Activated naive CD8-positive, alpha-beta T cell treated with anti-CD3 and anti-CD28 coated beads, Interleukin-2, amount 10 ng/mL, durations not matched to agents 7 days and 5 days (primary cell): ENCODE measurements at regions not wholly inside any gene's neighbourhood (a gene's known extent, or its start where the extent isn't known, plus 50 kb on each side); places are given as distances from the start of the nearest gene placed in this dataset.
"Not testable (repeated sequence)": the region's sequence is repeated elsewhere in the genome, so short reads cannot be mapped to it uniquely, and the experiment has no call there.

ENCODE experiments used
- ATAC-seq: fragments of 150-1000 bp; cut with Tn5 transposase; one replicate; pipeline ENCODE4 v1.10.0; 2021; ENCODE audit warnings: low read depth, moderate library complexity
- POLR2A ChIA-PET: fragments of 350-600 bp; sonication (Branson Sonifier 250); formaldehyde crosslinking; loops from one replicate; lab custom pipeline; 2021; ENCODE audit warnings: antibody characterized with exemption; lab: Charles Lee
- DNase-seq: peaks from one replicate; pipeline ENCODE4 v3.0.0; 2021
- H3K27ac Mint-ChIP-seq: one replicate; pipeline ENCODE4 v1.8.0; 2022; ENCODE audit warnings: mild to moderate bottlenecking, mixed read lengths
- H3K27me3 Mint-ChIP-seq: one replicate; pipeline ENCODE4 v1.8.0; 2022; ENCODE audit warnings: mild to moderate bottlenecking, moderate library complexity, mixed read lengths
- H3K36me3 Mint-ChIP-seq: one replicate; pipeline ENCODE4 v1.8.0; 2021; ENCODE audit warnings: mild to moderate bottlenecking, mixed read lengths
- H3K4me1 Mint-ChIP-seq: one replicate; pipeline ENCODE4 v1.8.0; 2021; ENCODE audit warnings: mixed read lengths
- H3K4me3 Mint-ChIP-seq: one replicate; pipeline ENCODE4 v1.8.0; 2022; ENCODE audit warnings: mild to moderate bottlenecking, moderate library complexity, mixed read lengths
- H3K9me3 Mint-ChIP-seq: one replicate; pipeline ENCODE4 v1.8.0; 2021; ENCODE audit warnings: mixed read lengths

DNA sequence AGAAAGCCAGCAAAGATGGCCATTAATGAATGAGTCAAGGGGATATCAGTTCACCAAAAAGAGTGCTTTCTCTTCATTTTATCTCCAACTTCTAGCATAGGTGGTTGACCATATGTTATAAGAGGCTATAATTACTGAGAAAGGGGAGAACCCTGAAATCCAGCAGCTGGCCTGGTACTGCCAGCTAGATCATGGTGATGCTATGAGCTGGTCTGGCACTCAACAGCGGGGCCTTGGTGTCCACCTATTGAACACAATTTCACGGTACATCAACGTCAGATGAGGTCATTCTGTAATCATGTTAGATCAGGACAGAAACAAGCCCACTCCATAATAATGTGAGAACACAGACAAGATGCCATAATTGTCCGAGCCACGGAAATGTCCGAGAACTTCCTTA, 1644.8 kb upstream of the PCDH7 start:
- no peaks in the 10 kb centered on the region for H3K27me3 Mint-ChIP-seq
- H3K4me1 Mint-ChIP-seq = no peaks in the 10 kb centered on the region
- H3K9me3 Mint-ChIP-seq = peaks cover 2% of the 10 kb centered on the region
- H3K36me3 Mint-ChIP-seq = no peaks in the 10 kb centered on the region
- POLR2A ChIA-PET = no interaction called here
- no peak overlapping the region for H3K4me3 Mint-ChIP-seq
- no peak for ATAC-seq
- no peak overlapping the region for H3K27ac Mint-ChIP-seq
- DNase-seq = no peak

DNA sequence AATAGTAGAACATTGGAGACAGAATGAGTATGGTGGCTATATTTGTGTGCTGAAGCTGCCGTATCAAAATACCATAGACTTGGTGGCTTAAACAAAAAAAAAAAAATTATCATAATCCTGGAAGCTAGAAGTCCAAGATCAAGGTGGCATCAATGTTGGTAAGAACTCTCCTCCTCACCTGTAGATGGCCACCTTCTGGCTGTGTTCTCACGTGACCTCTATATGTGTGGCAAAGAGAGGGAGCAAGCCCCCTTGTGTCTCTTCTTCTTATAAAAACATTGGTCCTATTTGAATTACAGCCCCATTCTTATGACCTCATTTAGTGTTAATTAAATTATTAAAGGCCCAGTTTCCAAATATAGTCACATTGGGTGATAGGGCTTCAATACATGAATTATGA, 1640.9 kb upstream of the PCDH7 start:
- H3K4me3 Mint-ChIP-seq = no peak overlapping the region
- POLR2A ChIA-PET = no interaction called here
- no peaks in the 10 kb centered on the region for H3K36me3 Mint-ChIP-seq
- ATAC-seq (no peak), DNase-seq (no peak)
- H3K4me1 Mint-ChIP-seq = no peaks in the 10 kb centered on the region
- H3K9me3 Mint-ChIP-seq = peaks cover 2% of the 10 kb centered on the region
- H3K27ac Mint-ChIP-seq = no peak overlapping the region
- no peaks in the 10 kb centered on the region for H3K27me3 Mint-ChIP-seq

DNA sequence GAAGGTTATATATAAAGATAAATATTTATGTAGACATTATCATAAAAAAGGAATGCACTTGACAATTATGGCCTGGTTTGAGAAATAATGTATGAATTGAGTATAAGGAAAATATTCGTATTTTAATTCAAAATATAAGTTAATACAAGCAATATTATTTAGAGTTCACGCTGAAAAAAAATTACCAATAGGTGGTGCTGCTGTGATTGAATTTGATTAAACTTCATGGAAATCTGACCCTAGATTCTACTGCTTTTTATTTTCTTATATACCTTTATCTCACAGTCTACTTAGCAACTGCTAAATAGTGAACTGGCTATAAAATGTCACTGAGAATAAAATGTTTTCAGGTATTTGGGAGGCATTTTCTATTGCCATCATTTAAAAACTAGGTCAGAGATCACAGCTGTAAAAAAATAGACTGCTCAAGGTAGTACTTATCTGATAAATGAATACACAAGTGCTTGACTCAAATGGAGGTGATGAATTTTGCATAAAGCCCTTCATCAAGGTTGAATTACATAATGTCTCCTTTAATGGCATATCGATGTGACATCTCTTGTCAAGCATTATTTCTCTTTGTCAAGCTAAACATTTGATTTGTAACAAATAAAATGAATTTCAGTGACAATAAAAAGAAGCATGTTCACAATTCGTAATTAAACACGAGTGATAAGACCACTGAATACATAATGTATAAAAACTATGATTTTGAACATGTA, 1638.8 kb upstream of the PCDH7 start:
- Mint-ChIP-seq H3K4me3 (no peak overlapping the region), H3K27ac (no peak overlapping the region), H3K36me3 (no peaks in the 10 kb centered on the region), H3K4me1 (no peaks in the 10 kb centered on the region), H3K9me3 (no peaks in the 10 kb centered on the region), H3K27me3 (no peaks in the 10 kb centered on the region)
- POLR2A ChIA-PET = no interaction called here
- ATAC-seq (no peak), DNase-seq (no peak)

DNA sequence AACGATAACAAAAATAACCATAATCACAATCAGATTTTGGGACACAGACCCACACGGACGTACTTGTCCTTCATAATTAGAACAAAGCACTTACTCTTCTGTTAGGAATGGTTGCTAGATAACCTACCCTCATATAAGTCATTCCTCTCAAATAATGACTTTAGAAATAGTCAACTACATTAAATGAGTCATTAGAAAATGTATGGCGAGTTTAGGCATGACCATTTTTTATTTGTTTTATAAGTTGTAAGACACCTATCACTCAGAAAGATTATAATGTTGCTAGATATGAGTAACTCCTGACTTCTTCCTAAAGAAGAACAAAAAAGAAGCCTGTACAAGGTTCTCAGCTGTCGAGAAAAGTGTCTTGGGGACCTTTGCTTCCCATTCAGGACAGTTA, 1637.5 kb upstream of the PCDH7 start:
- POLR2A ChIA-PET = no interaction called here
- H3K9me3 Mint-ChIP-seq = no peaks in the 10 kb centered on the region
- H3K36me3 Mint-ChIP-seq = no peaks in the 10 kb centered on the region
- no peak overlapping the region for H3K4me3 Mint-ChIP-seq
- H3K4me1 Mint-ChIP-seq = no peaks in the 10 kb centered on the region
- no peak overlapping the region for H3K27ac Mint-ChIP-seq
- DNase-seq = no peak
- H3K27me3 Mint-ChIP-seq = no peaks in the 10 kb centered on the region
- ATAC-seq = no peak

DNA sequence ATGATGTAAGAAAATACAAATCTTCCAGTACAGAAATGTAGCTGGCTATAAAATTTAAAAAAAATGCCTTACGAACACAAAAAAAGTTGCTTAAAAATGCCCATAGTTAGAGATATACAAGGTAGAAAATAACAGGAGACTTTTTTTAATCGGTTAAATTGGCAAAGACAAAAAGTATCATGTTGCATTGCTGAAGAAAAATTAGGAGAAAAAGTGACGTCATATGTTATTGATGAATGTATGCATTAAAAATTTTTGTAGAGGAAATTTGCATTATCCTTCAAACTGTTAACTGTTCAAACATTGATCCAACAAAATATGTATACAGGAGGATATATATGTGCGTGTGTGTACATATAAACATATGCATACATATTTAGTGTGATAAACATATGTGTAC, 1634.4 kb upstream of the PCDH7 start:
- H3K4me3 Mint-ChIP-seq = no peak overlapping the region
- no peaks in the 10 kb centered on the region for H3K9me3 Mint-ChIP-seq
- POLR2A ChIA-PET = no interaction called here
- no peaks in the 10 kb centered on the region for H3K27me3 Mint-ChIP-seq
- H3K27ac Mint-ChIP-seq = no peak overlapping the region
- no peak for ATAC-seq
- H3K36me3 Mint-ChIP-seq = no peaks in the 10 kb centered on the region
- no peak for DNase-seq
- no peaks in the 10 kb centered on the region for H3K4me1 Mint-ChIP-seq

DNA sequence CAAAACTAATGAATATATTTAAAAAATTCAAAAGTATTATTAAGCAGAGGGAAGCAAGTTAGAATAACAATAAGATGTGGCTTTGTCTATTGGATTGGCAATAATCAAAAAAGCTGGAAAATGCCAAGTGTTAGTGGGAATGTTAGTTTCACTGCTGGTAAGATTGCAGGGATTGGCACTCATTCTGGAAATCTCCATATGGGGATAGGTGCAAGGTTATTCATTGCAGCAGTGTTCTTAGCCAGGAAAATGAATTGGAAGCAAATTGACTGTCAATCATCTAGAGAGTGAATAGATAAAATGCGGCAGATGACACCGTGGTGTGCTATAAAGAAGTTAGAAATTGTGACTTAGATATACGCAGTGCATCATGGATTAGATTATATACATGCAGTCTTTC, 1615.5 kb upstream of the PCDH7 start:
- ATAC-seq (no peak), DNase-seq (no peak)
- no peaks in the 10 kb centered on the region for H3K4me1 Mint-ChIP-seq
- no peak overlapping the region for H3K4me3 Mint-ChIP-seq
- H3K27ac Mint-ChIP-seq = no peak overlapping the region
- H3K27me3 Mint-ChIP-seq = no peaks in the 10 kb centered on the region
- POLR2A ChIA-PET = no interaction called here
- no peaks in the 10 kb centered on the region for H3K36me3 Mint-ChIP-seq
- no peaks in the 10 kb centered on the region for H3K9me3 Mint-ChIP-seq

DNA sequence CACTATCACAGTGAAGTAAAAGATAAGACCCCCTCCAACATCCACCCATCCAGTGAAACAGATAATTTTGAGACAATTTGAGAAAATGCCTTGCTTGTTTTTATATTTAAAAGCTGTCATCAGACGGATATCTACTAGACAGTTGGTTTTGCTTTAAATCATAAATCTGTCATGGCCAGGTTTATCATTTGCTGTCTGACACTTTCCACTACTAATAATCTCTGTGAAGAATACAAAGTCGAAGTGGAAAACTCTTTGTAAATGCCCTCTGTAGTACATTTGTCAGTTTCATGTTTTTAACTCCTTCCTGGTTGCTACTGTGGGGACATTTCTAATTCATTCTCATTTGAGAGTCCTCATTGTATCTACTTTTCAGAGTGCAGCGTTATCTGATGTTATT, 1606.2 kb upstream of the PCDH7 start:
- no peaks in the 10 kb centered on the region for H3K27me3 Mint-ChIP-seq
- no peaks in the 10 kb centered on the region for H3K4me1 Mint-ChIP-seq
- H3K36me3 Mint-ChIP-seq = no peaks in the 10 kb centered on the region
- H3K27ac Mint-ChIP-seq = no peak overlapping the region
- ATAC-seq = no peak
- H3K9me3 Mint-ChIP-seq = peaks cover 2% of the 10 kb centered on the region
- H3K4me3 Mint-ChIP-seq = no peak overlapping the region
- POLR2A ChIA-PET = no interaction called here
- no peak for DNase-seq

DNA sequence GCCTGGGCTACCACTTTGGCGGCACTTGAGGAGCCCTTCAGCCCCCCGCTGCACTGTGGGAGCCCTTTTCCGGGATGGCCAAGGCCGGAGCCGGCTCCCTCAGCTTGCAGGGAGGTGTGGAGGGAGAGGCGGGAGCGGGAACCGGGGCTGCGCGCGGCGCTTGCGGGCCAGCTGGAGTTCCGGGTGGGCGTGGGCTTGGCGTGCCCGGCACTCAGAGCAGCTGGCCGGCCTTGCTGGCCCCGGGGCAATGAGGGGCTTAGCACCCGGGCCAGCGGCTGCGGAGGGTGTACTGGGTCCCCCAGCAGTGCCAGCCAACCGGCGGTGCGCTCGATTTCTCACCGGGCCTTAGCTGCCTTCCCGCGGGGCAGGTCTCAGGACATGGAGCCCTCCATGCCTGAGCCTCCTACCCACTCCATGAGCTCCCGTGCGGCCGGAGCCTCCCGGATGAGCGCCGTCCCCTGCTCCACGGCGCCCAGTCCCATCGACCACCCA, 1602.9 kb upstream of the PCDH7 start:
- H3K27ac Mint-ChIP-seq, POLR2A ChIA-PET, H3K4me1 Mint-ChIP-seq, H3K9me3 Mint-ChIP-seq, ATAC-seq, DNase-seq, H3K36me3 Mint-ChIP-seq, H3K4me3 Mint-ChIP-seq, H3K27me3 Mint-ChIP-seq: not testable (repeated sequence)

DNA sequence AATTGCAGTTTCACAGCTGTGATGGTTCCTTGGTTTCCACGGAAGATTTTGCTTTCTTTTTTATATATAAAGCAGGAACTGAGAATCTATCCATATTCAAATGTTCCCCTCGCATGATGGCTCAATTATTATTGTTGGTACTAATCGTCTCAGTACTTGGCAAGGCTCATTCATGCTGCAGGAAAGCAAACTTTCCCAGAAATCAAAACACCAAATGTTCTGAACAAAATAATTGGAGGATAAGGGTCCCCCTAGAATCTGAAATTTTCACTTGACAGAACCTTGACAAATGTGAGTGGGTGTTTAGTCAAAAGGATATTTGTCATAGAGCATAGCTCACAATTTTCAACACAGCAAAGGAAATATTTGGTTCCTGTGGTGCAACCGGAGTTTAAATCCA, 1598.6 kb upstream of the PCDH7 start:
- H3K4me1 Mint-ChIP-seq = no peaks in the 10 kb centered on the region
- DNase-seq = no peak
- no peak for ATAC-seq
- no peak overlapping the region for H3K4me3 Mint-ChIP-seq
- H3K36me3 Mint-ChIP-seq = no peaks in the 10 kb centered on the region
- no peak overlapping the region for H3K27ac Mint-ChIP-seq
- peaks cover 2% of the 10 kb centered on the region for H3K9me3 Mint-ChIP-seq
- POLR2A ChIA-PET = no interaction called here
- no peaks in the 10 kb centered on the region for H3K27me3 Mint-ChIP-seq

DNA sequence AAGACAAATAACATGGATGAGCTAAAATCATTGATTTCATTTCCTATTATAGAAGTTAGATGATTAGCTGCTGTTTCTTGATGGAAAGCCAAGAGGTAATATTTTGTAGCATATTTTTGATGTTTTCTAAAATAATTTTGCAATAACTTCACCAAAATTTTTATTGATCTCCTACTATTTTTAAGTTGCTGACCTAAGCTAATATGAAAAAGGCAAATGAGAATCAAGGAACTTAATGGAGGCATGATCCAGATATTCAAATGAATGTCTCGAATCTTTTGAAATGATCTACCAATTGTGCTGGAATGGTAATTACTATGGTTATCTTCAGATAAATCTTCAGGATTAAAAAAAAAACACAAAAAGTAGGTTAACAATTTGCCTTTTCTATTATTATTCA, 1591.4 kb upstream of the PCDH7 start:
- POLR2A ChIA-PET = no interaction called here

DNA sequence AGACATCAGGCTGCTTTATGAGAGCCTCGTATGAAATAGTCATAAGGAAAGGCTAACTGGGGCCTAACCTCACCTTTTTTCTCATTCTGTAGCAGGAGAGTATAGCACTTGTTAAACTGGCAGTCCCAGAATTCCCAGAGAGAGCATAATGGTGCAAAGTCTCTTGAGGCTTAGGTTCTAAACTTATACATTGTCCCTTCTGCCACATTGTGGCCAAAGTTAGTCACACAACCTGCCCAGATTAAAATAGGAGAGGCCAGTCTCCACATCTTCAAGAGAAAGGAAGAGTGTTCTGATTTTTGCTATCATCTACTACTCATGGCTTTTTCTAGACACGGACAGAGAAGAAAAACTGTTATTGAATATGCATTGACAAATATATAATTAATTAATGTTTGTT, 1588.9 kb upstream of the PCDH7 start:
- Mint-ChIP-seq H3K9me3 (peaks cover 5% of the 10 kb centered on the region), H3K27me3 (no peaks in the 10 kb centered on the region), H3K36me3 (no peaks in the 10 kb centered on the region), H3K27ac (no peak overlapping the region), H3K4me3 (no peak overlapping the region), H3K4me1 (no peaks in the 10 kb centered on the region)
- POLR2A ChIA-PET = no interaction called here
- DNase-seq = no peak
- ATAC-seq = no peak

More for the DNA sequence above, 1591.4 kb upstream of the PCDH7 start:
- ATAC-seq (no peak), DNase-seq (no peak)
- Mint-ChIP-seq H3K9me3 (peaks cover 3% of the 10 kb centered on the region), H3K27ac (no peak overlapping the region), H3K4me1 (no peaks in the 10 kb centered on the region), H3K27me3 (no peaks in the 10 kb centered on the region), H3K4me3 (no peak overlapping the region), H3K36me3 (no peaks in the 10 kb centered on the region)

DNA sequence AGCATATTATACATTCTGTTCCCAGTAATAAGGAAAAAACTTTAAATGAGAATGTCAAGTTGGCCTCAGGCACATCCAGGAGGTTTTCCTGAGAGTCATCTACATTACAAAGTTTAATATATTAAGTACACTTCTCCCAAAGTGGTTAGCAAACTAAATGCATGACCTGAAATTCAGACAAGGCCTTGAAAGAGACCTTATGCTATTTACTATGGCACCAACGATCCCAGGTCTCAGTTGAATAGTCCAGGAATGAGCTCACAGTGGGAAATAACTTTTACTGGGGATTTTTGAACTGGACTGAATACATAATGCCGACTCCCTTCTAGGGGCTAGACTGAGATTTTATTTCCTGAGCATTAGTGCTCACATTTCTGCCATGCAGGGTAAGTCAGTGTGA, 1577.5 kb upstream of the PCDH7 start:
- no peaks in the 10 kb centered on the region for H3K4me1 Mint-ChIP-seq
- DNase-seq (no peak), ATAC-seq (no peak)
- H3K4me3 Mint-ChIP-seq = no peak overlapping the region
- H3K27me3 Mint-ChIP-seq = no peaks in the 10 kb centered on the region
- POLR2A ChIA-PET = no interaction called here
- H3K27ac Mint-ChIP-seq = no peak overlapping the region
- no peaks in the 10 kb centered on the region for H3K36me3 Mint-ChIP-seq
- no peaks in the 10 kb centered on the region for H3K9me3 Mint-ChIP-seq

DNA sequence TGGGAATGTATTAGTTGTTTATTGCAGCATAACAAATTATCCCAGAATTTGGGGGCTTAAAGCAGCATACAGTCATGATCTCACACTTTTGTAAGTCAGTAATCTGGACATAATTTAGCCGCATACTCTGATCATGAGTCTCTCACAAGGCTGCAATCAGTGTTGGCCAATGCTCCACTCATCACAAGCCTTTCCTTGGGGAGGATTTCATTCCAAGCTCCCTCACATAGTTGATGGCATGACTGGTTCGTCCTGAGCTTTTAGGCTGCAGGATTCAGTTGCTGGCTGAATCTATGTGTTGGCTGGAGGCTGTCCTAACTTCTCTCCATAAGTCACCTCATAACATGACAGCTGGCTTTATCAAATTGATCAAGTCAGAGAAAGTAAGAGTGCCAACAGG, 1568.6 kb upstream of the PCDH7 start:
- Mint-ChIP-seq H3K4me1 (no peaks in the 10 kb centered on the region), H3K36me3 (no peaks in the 10 kb centered on the region), H3K27ac (no peak overlapping the region), H3K9me3 (peaks cover 6% of the 10 kb centered on the region), H3K27me3 (no peaks in the 10 kb centered on the region), H3K4me3 (no peak overlapping the region)
- DNase-seq (no peak), ATAC-seq (no peak)
- POLR2A ChIA-PET = no interaction called here

DNA sequence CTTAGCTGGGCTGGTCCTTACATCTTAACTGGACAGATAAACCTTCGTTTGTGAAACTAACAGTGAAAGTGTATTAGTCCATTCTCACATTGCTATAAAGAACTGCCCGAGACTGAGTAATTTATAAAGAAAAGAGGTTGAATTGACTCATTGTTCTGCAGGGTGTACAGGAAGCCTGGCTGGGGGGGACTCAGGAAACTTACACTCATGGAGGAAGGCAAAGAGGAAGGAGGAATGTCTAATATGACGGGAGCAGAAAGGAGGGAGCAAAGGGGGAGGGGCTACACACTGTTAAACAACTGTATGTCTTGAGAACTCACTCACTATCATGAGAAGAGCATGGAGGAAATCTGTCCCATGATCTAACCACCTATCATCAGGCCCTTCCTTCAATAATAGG, 1566.5 kb upstream of the PCDH7 start:
- no peak for ATAC-seq
- Mint-ChIP-seq H3K36me3 (no peaks in the 10 kb centered on the region), H3K27me3 (no peaks in the 10 kb centered on the region)

DNA sequence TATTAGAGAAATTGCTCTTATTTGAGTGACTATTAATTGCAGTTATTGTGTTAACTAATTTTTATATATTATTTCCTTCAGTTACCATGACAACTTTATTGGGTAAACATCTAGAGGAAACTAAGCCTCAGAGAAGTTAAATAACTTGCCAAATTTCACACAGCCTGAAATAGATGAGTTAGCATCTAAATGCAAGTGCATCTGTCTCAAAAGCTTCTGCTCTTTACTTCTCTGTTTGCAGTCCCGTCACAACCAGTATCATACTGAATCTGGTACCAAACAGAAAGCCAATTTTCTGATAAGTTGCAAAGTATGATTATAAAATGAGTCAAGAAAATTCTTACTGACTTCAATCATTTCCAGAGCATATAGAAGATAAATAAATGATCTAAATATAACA, 1544.9 kb upstream of the PCDH7 start:
- no peak overlapping the region for H3K27ac Mint-ChIP-seq
- no peaks in the 10 kb centered on the region for H3K4me1 Mint-ChIP-seq
- no peak overlapping the region for H3K4me3 Mint-ChIP-seq
- no peaks in the 10 kb centered on the region for H3K27me3 Mint-ChIP-seq
- POLR2A ChIA-PET = no interaction called here
- peaks cover 5% of the 10 kb centered on the region for H3K9me3 Mint-ChIP-seq
- no peaks in the 10 kb centered on the region for H3K36me3 Mint-ChIP-seq
- DNase-seq = no peak
- no peak for ATAC-seq

More for the DNA sequence above, 1566.5 kb upstream of the PCDH7 start:
- POLR2A ChIA-PET = no interaction called here
- H3K4me3 Mint-ChIP-seq = no peak overlapping the region
- no peak overlapping the region for H3K27ac Mint-ChIP-seq
- DNase-seq = no peak
- peaks cover 6% of the 10 kb centered on the region for H3K9me3 Mint-ChIP-seq
- no peaks in the 10 kb centered on the region for H3K4me1 Mint-ChIP-seq
